Mucosa of gallbladder (tissue), 1 donor: ENCODE measurements at regions not wholly inside any gene's neighbourhood (a gene's known extent, or its start where the extent isn't known, plus 50 kb on each side); places are given as distances from the start of the nearest gene placed in this dataset.

Experiments used
- DNase-seq: peaks from one replicate; pipeline ENCODE4 v3.0.0-alpha.2; 2020; ENCODE audit warnings: low spot score
- donor health status: DM: no; HTN: no; CAD: no.

- no peak for DNase-seq
Measured at GRCh38 chr7:84393786-84394185, 199.2 kb upstream of the SEMA3A start.

DNA sequence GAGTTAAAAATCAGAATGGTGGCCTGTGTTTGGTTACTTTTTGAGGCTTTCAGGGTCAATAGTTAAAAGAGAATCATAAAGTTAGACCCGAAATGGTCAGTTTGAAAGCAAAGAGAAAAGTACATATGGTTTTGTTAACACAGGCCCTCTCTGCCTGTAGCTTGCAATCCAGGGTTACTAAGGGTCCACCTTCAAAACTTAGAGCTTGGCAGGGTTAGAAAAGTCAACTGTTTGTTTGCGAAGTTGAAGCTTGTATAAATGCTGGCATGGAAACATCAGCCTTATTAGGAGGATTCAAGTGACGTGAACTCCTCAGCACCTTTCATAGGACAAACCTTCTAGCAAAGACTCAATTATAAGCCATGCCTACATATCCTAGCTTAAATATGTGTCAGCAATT, 196.3 kb upstream of the SEMA3A start:
- DNase-seq, result no peak

- DNase-seq, result no peak
Measured at GRCh38 chr7:84389242-84389641, 194.7 kb upstream of the SEMA3A start.

GRCh38 chr7:84387595-84387994, 193.0 kb upstream of the SEMA3A start:
- DNase-seq, result no peak

DNA sequence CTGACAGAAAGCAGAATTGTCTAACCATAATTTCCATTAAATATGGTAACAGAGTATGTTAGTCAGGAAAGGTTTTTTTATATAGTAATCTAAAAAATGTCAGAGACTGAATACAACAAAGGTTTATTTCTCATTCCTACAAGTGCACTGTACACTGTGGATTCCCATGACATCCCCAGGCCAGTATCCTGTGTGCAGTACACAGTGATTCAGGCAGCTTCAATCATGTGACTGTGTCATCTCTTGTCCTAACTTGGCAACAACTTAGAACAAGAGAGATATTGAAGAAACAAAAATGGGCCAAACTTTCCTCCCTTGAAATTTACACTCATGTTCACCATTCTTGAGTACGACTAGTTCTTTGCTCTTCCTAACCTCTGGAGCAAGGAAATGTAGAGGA, 189.8 kb upstream of the SEMA3A start:
- no peak for DNase-seq

DNA sequence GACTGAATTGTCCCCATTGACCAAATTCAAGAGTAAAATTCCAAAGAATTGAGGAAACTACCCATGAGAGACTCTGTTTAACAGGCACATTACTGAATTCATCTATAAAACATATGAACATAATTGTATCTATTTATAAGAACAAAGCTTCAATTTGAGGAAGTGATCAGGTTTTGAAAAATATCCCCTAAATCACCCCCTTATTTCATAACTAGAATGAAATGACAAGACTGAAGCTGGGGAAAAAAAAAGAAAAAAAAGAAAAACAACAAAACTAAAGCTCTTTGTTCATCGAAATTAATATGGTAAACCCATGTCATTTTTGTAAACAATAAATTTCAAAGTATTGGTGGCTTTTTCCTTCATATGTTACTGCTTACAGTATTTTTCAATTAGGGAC, 184.9 kb upstream of the SEMA3A start:
- DNase-seq, result no peak

- DNase-seq, result no peak
Measured at GRCh38 chr7:84372712-84373111, 178.1 kb upstream of the SEMA3A start.

DNA sequence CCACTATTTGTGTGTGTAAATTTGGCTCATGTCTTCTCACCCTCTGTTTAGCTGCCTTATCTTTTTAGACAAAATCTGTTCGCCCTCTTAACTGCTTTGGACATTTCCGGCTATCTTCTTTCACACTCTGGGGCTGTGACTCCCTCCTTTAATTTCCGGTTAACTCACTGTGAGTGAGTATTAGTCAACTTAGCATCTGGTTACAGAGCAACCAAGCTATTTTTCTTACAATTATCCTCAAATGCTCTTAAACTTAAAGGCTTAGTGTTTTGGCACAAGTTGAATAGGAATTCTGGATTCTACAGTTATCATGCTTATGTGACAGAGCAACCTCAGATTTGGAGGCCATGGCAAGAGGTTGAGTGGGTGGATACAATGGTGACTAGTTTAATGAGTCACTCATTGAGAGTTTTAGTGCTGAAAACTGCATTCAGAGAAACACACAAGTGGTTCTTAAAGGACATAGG, 177.6 kb upstream of the SEMA3A start:
- no peak for DNase-seq

DNA sequence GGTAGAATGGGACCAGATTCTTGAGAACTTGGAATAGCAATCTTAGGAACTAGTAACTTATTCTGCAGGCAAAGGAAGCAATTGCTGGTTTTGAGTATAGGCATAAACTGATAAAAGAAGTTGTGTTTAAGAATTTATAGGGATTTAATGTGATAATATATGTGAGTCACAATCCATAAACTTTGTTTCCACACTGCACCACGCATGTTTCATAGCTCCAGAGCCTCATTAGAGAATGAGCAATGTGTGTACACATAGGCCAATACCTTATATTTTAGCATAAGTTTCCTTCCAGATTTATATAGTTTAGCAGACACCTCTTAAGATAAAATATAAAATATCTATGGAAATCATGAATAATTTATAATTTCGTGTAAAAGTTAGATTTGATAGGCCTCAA, 175.5 kb upstream of the SEMA3A start:
- no peak for DNase-seq

DNA sequence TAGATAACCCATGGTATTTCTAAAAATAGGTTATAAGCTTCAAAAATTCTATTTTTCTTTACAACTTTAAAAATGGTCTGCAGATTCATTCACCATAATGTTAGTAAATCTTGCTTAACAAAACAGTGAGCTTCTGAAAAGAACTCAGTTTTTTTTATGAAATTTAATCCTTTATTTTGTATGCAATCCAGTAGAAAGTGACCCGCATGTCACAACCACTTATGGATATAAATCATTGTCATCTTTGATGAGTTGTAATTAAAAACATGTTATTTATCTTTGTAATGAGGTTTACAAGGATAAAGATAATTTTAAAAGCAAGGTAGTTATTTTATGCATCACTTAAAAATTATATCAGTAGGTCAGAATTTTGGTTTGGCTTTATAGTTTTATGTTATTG, 173.5 kb upstream of the SEMA3A start:
- no peak for DNase-seq

DNA sequence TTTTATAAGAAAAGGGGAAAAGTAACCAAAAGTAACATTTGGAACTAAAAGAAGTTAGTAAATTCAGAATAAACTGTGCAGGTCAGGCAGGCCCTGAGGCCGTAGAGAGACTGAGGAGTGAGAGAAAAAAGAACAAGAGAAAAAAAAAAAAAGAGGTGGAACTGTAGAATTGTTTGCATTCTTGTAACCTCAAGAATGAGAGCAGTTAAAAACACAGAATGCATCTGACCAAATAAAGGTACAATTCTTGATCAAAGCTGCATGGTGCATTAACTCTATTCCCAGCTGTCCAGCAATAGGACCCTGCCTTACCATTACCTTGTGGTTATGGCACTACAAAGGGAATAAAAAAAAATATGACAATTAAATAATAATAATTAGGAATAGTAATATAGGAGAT, 170.1 kb upstream of the SEMA3A start:
- no peak for DNase-seq

DNA sequence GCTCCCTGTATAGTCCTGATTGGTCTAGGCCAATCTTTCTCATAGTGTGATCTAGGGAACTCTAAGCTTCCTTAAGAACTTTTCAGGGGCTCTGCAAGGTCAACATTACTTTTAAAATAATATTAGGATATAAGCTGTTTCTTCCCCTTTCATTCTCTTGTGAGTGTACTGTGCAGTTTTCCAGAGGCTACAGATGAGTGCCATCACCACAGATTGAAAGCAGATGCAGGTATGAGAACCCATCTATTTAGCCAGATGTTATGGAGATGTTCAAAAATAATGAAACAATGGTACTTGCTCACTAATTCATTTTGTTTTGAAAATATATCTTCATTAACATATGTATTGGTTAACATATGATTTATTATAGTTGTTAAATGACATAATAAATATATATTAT, 169.2 kb upstream of the SEMA3A start:
- no peak for DNase-seq

DNA sequence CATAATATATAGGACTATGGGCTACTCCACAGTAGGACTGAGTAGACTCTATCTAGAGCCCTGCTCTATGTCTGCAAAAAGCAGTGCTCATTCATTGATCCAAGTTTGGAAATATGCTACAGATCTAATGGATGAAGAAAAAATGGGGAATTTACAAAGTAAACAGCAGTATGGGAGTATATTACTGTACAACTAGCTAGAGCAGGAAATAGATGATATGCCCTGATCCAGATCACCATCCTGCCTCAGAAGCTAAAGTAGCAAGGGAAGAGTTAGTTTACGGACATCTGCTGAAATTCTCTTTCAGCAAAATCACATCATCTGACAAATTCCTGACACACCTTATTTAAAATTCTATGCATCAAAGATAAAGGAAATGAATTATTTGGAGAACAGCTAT, 168.2 kb upstream of the SEMA3A start:
- DNase-seq, result no peak

GRCh38 chr7:84362360-84362759, 167.8 kb upstream of the SEMA3A start:
- no peak for DNase-seq

- DNase-seq, result no peak
Measured at GRCh38 chr7:84354866-84355265, 160.3 kb upstream of the SEMA3A start.

GRCh38 chr7:84354030-84354429, 159.4 kb upstream of the SEMA3A start:
- no peak for DNase-seq

DNA sequence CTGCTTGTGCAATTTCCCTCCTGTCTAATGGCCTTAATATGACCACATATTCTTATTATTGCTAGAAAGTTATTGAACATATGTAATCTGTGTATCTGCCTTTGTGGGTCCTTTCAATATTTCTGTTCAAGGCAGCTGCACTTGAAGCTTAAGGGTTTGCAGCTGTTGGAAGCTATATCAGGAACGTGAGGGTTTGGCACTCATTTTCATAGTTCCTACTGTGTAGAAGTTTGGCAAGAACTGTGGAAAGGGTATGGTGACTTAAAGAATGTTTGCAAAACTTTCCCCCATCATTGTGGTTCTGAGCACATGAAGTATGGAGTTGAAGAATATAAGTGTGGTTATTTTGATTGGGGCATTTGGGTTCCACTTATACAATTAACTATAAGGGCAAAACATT, 144.7 kb upstream of the SEMA3A start:
- no peak for DNase-seq

GRCh38 chr7:84337429-84337828, 142.8 kb upstream of the SEMA3A start:
- no peak for DNase-seq

GRCh38 chr7:84336766-84337165, 142.2 kb upstream of the SEMA3A start:
- no peak for DNase-seq

DNA sequence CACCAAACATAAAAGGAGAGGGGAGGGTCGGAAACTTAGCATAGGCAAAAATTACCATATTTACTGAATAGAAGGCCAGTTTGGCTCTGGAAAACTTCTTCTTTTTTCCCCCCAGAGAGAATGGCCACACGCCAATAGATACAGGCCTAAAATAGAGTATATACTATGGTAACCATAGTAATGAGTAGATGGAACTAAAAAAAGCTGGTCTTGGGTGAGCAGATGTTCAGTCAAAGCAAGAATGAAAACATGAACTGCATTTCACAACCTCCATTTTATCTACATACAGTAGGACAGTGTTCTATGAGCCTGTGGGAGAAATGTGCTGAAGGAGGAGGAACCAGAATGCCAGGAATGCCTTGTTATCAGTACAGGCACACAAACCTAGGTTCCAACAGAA, 141.7 kb upstream of the SEMA3A start:
- DNase-seq, result no peak

- no peak for DNase-seq
Measured at GRCh38 chr7:84331616-84332015, 137.0 kb upstream of the SEMA3A start.

- DNase-seq, result no peak
Measured at GRCh38 chr7:84328571-84328970, 134.0 kb upstream of the SEMA3A start.

- no peak for DNase-seq
Measured at GRCh38 chr7:84324136-84324630, 129.6 kb upstream of the SEMA3A start.

- no peak for DNase-seq
Measured at GRCh38 chr7:84317536-84317935, 122.9 kb upstream of the SEMA3A start.

DNA sequence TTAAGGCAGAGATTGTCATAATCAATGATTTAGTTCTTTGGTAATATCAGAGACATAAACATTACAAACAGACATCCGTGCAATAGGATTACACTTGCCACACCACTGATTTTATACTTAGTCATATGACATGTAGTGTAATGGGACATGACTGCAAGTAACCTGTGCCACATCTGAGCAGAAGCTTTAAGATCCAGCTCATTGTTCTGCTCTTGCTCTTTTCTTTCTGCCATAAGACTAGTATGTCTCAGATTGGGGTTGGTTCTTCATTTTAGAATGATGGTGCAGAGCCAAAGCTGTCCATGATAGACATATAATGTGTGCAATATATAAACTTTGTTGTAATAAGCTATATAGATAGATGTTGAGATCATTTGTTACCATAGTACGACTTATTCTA, 119.7 kb upstream of the SEMA3A start:
- DNase-seq, result no peak
